GM19035 (cell line): ENCODE measurements at regions not wholly inside any gene's neighbourhood (a gene's known extent, or its start where the extent isn't known, plus 50 kb on each side); places are given as distances from the start of the nearest gene placed in this dataset.

ENCODE experiments used
- ATAC-seq: cut with Tn5 transposase; IDR thresholded peaks from one replicate; pipeline ENCODE4 v1.9.1; 2021; ENCODE audit not compliant: unreplicated experiment

GRCh38 chr7:35463751-35464150 is 209.9 kb upstream of the TBX20 start:
- ATAC-seq = no peak

GRCh38 chr7:35463176-35463700 is 209.3 kb upstream of the TBX20 start:
- ATAC-seq = no peak

DNA sequence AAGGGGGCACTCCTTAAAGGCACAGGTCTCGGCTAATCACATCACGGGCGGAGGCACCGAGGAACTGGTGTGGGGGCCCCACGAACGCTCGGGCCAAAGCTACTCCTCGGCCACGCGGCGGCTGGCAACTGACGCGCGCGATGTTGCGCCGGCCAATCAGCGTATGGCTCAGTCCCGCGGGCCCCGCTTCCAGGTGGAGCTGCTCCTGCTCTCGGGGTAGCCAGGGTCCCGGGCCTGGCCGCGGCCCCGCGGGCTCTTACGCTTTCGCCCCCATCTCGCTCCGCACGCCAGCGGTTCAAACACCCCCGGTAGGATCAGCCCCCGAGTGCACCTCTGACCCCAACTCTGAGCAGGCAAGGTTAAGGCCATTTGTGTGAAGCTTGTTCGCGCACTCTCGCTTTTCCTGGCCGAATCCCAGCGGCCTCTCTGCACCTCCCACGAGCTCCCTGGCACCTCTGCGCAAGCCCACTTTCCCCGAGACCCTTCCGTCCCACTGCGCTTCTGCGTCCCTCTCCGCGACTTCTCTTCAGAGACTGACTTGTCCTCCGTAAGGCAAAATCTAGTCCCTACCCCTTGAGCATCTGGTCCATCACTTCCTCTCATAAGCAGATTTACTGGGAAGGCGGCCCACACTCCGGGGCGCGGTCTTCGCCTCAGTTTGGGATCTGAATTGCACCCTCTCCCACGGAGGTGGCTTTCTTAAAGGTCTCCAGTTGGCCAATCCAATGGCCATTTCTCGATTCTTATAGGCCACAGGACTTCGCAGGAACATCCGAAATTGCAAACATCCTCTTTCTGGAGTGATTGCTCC is 200.9 kb upstream of the TBX20 start:
- ATAC-seq = no peak

DNA sequence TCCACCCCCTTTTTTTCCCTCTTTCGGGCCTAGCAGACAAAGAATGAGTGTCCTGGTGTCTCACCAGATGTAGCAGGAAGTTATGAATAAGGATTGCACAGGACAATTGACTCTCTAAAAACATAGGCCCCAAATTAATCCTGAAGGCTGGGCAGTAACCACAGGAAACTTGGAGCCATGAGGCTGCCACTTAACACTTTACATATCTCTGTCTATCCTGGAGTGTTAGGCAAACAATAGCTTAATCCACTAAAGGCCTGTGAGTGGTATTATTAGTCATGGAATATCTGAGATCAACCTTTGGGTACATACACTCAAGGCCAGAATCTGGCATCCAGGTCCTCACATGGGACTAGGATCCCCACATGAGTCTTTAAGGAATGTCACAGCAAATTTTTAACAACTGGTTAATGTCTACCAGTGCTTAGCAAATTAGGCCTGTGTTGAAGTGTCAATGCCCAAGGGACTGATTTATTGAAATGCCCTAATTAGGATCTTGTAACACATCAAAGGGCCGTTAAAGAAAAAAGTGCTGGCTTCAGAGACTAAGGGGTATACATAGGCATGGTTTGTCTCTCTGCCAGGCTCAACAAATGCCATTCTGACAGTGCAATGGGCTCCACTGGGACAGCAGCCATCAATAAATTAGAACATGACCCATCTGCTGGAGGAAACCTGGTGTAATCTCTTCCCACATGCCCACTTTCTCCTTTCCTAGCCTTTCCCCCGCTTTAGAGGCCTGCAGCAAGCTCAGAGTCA is 196.7 kb upstream of the TBX20 start:
- no peak for ATAC-seq

- ATAC-seq = no peak
Observed at GRCh38 chr7:35448486-35448885, 194.6 kb upstream of the TBX20 start.

DNA sequence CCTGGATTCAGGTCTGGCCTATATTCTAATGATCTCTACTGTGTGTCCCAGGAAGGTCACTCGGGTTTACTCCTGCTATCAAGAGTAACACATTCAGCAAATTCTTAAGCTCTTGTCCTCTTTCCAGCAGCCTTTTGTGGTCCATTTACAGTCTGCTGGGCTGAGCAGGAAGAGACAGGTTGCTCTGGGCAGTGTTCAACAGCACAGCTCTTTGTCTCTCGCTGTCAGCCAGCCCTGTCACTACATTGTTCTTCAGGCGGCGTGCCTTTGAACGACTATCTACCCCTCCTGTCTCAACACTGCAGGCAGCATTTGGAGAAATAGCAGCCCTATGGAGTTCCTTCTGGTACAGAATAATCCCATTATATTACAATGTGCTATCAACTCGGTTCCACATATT is 192.2 kb upstream of the TBX20 start:
- no peak for ATAC-seq

DNA sequence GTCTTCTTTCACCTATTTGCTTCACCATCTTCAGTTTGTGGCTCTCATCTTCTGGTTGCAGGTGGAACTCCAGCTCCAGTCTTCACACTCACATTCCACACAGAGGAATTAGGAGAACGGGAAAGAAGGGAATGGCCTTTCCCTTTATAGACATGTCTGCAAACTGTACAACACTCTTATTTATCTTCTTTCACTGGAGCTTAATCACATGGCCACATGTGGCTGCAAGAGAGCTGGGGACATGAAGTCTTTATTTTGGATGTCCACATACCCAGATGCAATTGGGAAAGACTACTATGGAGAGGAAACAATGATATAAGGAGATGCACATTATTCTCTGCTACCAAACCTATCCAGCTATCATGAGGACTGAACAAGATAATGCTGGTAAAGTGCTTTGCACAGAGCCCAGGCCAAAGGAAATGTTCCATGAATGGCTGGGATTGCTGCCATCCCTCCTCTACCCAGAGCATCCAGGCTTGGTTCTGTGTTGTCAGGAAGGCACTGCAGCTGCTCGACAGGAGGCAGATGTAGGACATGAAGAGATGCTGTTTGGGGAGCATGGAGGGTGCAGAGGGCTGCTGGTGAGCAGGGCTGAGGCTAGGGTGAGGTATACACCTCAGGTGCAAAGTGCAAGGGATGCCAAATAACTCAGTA is 183.8 kb upstream of the TBX20 start:
- ATAC-seq = no peak

GRCh38 chr7:35436452-35436851 is 182.6 kb upstream of the TBX20 start:
- no peak for ATAC-seq

DNA sequence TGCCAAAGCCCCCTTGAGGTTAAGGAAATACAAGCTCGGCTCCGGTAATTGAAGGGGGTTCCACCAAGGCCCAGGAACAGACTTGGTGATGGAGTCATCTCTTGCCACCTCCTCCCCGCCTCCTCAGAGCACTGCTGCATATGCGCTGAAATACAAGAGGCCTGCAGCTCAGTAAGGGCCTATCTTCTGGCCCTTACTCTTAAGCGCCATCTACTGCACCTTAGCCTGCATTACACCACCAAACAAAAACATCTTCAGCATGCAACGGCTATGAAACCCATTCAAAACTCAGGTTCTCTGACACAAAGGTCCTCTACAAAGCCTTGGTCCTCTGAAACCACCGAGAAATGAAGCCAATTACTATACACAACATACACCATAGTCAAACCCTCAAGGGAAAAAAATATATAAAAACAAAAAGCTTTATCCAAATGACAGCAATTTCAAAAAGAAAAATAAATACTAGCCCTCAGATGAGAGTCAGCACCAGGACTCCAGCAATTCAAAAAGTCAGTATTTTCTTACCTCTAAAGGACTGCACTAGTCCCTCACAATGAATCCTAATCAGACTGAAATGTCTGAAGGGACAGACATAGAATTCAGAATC is 176.8 kb upstream of the TBX20 start:
- ATAC-seq = no peak

DNA sequence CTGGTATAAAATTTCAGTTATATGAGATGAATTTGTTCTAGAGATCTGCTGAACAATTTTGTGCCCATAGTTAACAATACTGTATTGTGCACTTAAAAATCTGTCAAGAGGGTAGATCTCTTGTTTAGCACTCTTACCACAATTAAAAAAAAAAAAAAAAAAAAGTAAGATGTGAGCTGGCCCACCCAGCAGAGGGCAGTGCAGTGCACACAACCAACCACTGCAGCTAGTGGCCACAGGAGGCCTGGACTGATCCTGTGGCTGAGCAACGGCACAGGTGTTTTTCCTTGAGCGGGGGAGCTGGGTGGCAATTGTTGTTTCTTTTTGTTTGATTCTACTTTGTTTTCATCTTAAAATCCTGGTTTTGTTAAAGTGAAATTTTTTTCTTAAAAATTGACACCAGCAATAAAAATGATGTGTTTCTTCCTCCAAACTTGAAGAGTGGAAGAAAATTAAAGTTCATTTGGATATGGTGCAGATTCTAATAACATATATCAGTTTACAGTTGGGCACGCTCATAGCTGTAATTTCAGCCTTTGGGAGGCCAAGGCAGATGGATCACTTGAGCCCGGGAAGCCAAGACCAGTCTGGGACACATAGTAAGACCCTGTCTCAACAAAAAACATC is 171.1 kb upstream of the TBX20 start:
- peak; percentile 85 for ATAC-seq

- ATAC-seq = no peak
Observed at GRCh38 chr7:35424440-35424839, 170.5 kb upstream of the TBX20 start.

DNA sequence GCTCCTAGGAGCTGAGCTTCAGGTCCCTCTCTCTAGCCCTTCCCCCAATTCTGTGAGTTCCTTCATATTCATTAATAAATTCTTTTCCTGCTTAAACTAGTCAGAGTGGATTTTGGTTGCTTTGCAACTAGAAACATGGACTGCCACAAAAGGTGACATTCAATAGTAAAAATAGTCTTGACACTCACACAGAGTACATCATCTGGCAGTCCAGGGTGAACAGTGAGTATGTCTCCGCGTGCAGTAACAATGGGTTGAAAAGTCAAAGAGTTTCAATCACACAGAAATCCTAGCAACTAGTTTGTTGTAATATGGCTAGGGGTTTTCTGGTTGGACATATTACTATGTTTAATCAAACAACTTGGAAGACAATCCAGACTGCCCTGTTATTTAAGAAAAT is 168.8 kb upstream of the TBX20 start:
- ATAC-seq = no peak

GRCh38 chr7:35420656-35421055 is 166.8 kb upstream of the TBX20 start:
- no peak for ATAC-seq

- no peak for ATAC-seq
Observed at GRCh38 chr7:35419391-35419755, 165.5 kb upstream of the TBX20 start.

DNA sequence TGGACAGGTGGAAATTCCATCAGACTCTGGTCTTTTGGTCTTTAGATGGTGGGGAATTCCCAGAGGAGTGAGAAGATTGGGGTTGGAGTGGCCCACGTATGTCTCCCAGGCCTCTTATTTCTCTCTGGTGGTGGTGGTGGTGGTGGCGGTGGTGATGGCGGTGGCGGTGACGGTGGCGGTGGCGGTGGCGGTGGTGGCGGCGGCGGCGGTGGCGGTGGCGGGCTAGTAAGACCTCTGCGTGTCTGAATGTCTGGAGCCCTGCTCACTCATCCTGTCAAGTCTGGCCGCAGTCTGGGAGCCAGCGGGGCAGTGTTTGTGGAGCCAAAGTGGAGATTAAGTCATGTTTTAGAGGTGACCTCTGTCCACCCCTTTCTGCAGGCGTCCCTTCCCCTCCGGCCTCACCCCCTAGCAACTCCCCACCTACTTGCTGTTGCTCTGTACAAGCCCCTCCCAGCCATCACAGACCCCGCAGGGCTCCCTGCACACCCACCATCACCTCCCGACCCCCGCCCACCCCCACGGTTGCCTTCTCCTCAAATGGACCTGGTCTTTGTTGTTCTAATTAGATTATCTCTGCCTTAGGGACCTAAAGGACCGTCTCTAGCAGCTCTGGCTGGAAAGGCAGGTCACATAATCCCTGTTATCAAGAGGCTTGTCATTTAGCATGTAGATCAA is 165.0 kb upstream of the TBX20 start:
- ATAC-seq = no peak

- ATAC-seq = no peak
Observed at GRCh38 chr7:35416568-35416967, 162.7 kb upstream of the TBX20 start.

- no peak for ATAC-seq
Observed at GRCh38 chr7:35415411-35415822, 161.5 kb upstream of the TBX20 start.

DNA sequence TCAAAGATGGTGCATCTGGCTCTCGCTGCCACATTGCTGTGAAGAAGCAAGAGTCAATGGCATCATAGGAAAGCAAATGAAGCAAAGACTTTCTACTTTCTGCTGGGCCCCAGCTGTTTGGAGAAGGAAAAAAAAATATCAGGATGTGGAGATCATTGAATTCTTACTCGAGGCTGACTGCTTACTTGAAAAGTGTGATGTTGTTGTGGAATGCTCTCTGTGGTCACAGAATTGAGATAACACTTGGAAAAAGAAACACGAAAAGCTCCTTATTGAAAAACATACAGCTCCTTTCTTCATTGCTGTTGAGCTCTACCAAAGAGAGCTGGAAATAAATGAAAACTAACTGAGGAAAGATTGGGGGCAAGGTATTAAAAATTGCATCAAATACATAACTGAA is 157.4 kb upstream of the TBX20 start:
- ATAC-seq = no peak

GRCh38 chr7:35405461-35405860 is 151.6 kb upstream of the TBX20 start:
- no peak for ATAC-seq

GRCh38 chr7:35401217-35401879 is 147.4 kb upstream of the TBX20 start:
- no peak for ATAC-seq
